GM12864 (cell line): ENCODE measurements at regions not wholly inside any gene's neighbourhood (a gene's known extent, or its start where the extent isn't known, plus 50 kb on each side); places are given as distances from the start of the nearest gene placed in this dataset.
"Not testable (repeated sequence)": the region's sequence is repeated elsewhere in the genome, so short reads cannot be mapped to it uniquely, and the experiment has no call there.

Experiments used
- DNase-seq: peaks from one replicate; pipeline ENCODE4 v3.0.0-alpha.2; 2011; ENCODE audit warnings: low read depth
- H3K4me3 ChIP-seq: 2 replicates; pipeline ENCODE4 v1.5.1; 2011; ENCODE audit warnings: mild to moderate bottlenecking, low read depth, low read length, control low read depth
- CTCF ChIP-seq: IDR thresholded peaks from 2 replicates; pipeline ENCODE4 v1.5.1; 2011; ENCODE audit warnings: low read depth, mild to moderate bottlenecking, moderate library complexity, low read length, control low read depth, inconsistent platforms; ENCODE audit errors: missing control alignments

- no peak for TF ChIP-seq CTCF
- DNase-seq: no peak
- H3K4me3 ChIP-seq: no peak overlapping the region
Measured at GRCh38 chr1:8230292-8230621, 87.7 kb upstream of the SLC45A1 start.

GRCh38 chr1:8228253-8228652, 89.7 kb upstream of the SLC45A1 start:
- no peak for TF ChIP-seq CTCF
- no peak overlapping the region for H3K4me3 ChIP-seq
- no peak for DNase-seq

GRCh38 chr1:8227674-8228073, 90.2 kb upstream of the SLC45A1 start:
- not testable (repeated sequence) for DNase-seq, H3K4me3 ChIP-seq

GRCh38 chr1:8226747-8227146, 91.2 kb upstream of the SLC45A1 start:
- DNase-seq: no peak
- no peak overlapping the region for H3K4me3 ChIP-seq
- no peak for TF ChIP-seq CTCF

- H3K4me3 ChIP-seq, DNase-seq: not testable (repeated sequence)
Measured at GRCh38 chr1:8226024-8226423, 91.9 kb upstream of the SLC45A1 start.

- DNase-seq: no peak
- H3K4me3 ChIP-seq: no peak overlapping the region
- no peak for TF ChIP-seq CTCF
Measured at GRCh38 chr1:8223526-8223925, 94.4 kb upstream of the SLC45A1 start.

- no peak for TF ChIP-seq CTCF
- no peak overlapping the region for H3K4me3 ChIP-seq
- DNase-seq: no peak
Measured at GRCh38 chr1:8222789-8223188, 95.1 kb upstream of the SLC45A1 start.

GRCh38 chr1:8219530-8219929, 98.4 kb upstream of the SLC45A1 start:
- no peak for DNase-seq
- no peak overlapping the region for H3K4me3 ChIP-seq
- TF ChIP-seq CTCF: no peak
